GM04504 (cell line): ENCODE measurements at regions not wholly inside any gene's neighbourhood (a gene's known extent, or its start where the extent isn't known, plus 50 kb on each side); places are given as distances from the start of the nearest gene placed in this dataset.
"Not testable (repeated sequence)": the region's sequence is repeated elsewhere in the genome, so short reads cannot be mapped to it uniquely, and the experiment has no call there.

Experiments
- DNase-seq: peaks from one replicate; pipeline ENCODE4 v3.0.0-alpha.2; 2012; ENCODE audit warnings: low read depth

DNA sequence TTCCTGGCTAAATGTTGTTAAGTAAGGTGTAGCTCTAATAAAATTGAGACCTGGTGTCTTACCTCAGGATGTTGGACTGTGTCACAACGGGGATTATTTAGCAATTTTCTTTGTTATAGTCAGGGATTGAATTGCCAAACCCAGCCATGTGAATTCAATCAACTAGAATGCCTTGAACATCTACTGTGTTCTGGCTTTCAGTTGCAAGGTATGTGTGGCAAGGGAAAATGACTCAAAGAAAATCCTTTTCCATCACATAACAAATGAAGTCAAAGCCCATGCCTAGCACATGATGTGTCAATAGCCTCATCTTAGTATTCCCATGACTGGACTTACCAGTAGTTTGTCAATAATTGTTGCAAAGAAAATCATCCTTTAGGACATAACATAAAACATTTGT, 519.8 kb upstream of the FLRT2 start:
- DNase-seq = no peak

DNA sequence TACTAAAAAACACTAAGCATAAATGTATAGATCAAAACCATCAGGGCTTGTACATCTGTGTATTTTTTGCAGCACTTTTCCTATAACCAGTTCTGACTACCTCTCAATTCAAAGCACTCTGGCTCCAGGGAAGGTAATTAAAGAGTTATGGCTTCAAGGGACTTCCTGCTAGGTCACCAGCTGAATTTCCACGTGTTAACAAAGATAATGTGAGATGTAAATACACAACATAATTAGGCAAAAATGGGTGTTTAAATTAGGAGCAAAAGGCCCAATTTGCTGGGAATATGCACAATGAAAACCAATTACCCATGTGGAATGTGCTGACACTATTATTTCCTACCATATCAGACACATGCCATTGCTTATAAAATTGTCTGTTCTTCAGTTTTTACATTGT, 513.4 kb upstream of the FLRT2 start:
- DNase-seq = no peak

DNA sequence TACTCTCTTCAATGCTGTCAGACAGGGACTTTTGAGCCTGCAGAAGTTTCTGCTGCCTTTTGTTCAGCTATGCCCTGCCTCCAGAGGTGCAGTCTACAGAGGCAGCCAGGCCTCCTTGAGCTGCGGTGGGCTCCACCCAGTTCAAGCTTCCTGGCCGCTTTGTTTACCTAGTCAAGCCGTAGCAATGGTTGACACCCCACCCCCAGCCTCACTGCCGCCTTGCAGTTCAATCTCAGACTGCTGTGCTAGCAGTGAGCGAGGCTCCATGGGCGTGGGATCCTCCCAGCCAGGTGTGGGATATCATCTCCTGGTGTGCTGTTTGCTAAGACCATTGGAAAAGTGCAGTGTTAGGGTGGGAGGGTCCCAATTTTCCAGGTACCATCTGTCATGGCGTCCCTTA, 506.1 kb upstream of the FLRT2 start:
- DNase-seq = not testable (repeated sequence)

DNA sequence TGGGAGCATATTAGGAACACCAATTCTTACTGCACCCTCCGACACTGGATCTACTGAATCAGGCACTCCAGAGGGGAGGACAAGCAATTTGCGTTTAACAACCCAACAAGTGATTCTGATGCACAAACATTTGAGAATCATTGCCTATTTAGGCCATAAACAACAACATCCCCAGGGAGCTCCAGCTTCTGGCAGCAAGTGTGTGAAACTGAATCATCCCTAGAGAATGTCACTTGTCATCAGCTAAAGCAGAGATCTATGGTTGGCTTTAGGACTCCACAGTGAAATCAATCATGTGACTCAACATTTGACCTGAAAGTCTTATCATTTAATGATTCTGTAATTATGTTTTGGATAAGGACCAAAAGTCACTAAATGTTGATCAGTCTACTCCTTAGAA, 505.0 kb upstream of the FLRT2 start:
- DNase-seq = peak; percentile 56

DNA sequence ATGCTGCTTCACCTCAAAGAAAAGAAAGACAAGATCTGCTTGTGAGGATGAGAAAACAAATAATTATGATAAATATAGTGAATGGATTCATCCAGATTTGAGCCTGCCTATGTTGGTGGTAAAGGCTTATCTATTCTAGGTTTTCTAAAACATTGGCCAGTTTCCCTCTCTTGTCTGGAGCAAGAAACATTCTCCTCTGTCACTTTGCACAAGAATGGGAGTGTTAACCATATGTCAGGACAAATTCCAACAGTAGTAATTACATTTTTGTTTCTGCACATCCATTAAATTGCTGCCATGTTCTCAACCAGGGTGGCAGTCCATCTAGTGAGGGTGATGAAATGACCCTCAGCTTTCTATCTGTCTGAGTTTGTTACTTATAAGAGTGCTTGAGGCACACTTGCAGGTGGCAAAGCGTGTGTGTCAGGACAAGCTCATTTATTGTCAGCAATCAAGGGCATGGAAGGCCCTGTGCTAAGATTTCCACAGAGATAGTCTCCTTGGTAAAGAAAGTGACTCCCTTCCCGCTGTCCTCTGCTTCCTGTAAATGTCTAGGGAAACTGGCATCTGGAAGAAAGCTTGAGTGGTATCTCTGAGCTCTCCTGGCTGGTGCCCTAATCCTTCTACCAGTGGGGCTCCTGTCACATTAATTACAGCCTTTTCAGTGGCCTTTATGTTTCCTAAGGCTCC, 502.1 kb upstream of the FLRT2 start:
- no peak for DNase-seq

DNA sequence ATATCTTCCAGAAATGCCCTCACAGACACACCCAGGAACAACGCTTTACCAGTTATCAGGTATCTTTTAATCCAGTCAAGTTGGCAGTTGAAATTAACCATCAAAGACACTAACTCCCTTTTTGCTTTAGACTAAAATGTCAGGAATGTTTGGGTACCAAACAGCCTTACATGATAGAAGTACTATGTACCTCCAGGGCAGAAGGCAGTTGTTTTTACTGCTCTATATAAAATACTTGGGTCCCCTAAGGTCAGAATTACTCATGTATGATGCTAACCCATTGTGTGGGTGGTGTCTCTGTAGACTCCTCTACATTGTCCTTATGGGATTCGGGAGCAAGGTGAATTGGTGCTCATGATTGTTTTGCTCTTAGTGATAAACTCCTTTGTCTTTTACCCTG, 492.5 kb upstream of the FLRT2 start:
- no peak for DNase-seq

DNA sequence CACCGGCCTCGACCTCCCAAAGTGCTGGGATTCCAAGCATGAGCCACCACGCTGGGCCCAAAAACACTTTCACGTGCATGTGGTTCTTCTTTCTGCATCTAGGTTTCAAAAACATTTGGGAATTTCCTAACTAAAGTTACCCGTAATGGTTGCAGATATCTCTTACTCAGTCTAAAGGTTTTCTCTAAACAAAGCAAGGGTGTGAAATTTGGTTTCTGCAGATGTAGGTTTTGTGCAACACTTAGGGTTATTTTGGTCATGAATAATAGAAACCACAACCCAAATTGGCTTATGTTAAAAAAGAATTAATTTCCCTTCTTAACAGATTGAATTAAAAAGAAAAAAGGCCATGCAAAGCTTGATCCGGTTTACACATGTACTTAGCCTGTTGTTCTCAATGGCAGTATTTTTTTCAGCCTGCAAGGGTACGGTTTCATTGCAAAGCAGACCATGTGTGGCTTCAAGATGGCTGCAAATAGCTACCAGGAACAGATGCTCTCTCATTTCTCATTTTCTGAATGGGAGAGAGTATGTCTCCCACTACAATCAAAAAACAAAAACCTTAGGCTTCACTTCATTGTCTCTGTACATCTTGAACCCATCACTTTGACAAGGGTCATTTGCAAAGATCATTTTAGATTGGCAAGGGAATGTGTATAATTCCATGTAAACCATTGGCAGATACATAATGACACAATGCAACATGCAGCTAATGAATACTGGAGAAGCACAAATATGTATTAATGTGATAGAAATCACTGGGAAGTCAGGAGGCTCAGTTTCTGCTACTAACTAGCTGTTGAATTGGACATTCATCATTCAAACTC, 491.2 kb upstream of the FLRT2 start:
- no peak for DNase-seq

DNA sequence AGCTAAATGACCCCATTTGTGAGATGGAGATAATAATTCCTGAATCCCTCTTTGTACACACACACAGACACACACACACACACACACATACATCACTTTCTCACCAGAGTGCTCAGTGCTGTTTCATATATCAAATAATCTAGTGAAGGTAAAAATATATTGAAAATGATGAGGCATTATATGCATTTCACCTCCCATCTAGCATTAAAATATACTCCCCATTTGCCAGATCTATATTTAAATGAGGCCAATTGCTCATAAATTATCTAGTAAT, 490.7 kb upstream of the FLRT2 start:
- no peak for DNase-seq

- DNase-seq = no peak
These were observed 489.8 kb upstream of the FLRT2 start for GRCh38 chr14:85040046-85040685.

DNA sequence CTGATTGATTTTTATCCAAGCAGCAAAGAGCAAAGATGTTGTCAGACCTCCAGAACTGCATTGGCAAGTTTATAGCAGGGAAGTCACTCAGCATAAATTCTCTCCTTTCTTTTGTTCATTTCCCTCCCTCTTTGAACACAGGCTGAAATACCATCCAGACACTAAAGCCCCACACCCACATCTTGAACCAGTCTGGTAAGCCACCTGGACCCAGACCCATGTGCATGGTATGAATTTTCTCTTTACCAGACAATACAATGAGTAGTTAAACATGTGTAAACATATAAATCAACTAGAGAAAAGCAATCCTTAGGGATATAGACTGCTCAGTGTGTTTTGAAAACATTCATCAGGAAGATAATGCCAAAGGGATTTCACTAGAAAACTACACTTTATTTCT, 488.3 kb upstream of the FLRT2 start:
- DNase-seq = no peak

DNA sequence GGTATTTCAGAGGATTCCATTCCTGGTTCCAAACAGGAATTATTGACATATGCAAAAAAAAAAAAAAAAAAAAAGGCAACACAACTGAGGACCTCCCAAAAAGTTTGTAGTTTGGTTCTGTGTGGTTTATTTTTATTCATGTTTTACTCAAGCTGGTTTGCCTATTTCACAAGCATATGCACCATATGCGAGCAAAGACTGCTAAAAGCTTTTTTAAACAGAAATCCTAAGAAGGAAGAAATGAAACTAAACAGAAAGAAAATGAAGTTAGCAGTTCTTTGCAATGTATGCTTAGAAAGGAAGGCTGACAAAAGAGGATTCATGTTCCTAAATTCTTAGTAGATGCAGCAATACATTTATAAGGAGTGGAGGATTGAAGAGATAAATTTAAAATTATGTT, 487.6 kb upstream of the FLRT2 start:
- DNase-seq = no peak

- no peak for DNase-seq
These were observed 479.8 kb upstream of the FLRT2 start for GRCh38 chr14:85050180-85050579.

DNA sequence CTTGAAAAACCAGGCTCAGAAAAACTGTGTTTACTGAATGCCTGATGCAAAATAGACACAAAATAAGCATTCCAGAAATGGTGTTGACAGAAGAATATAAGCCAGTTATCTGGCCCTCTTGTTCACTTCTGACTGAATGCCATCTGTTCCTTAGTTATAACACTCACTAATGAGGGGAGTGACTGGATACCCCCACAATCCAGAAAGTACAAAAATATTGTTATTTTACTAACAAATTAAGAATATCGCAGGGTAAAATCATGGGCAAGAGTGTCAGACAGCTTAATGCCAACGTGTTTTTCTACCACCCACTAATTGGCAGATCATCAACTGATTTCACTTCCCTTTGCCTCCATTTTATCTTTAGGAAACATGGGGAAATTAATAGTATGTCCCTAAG, 477.3 kb upstream of the FLRT2 start:
- no peak for DNase-seq

- DNase-seq = no peak
These were observed 475.8 kb upstream of the FLRT2 start for GRCh38 chr14:85054178-85054577.

DNA sequence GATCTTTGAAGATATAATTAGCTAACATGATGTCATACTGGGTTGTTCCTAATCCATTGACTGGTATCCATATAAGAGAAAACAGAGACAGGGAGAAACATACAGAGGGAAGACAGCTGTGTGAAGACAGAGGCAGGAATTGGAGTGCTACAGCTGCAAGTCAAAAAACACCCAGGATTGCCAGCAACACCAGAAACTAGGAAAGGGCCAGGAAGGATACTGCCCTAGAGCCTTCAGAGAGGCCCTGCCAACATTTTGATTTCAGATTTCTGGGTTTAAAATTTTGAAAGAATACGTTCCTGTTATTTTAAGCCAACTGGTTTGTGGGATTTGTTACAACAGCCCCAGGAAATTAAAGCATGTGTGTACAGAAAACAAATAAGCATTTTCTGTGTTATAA, 473.7 kb upstream of the FLRT2 start:
- DNase-seq = no peak

- no peak for DNase-seq
These were observed 472.7 kb upstream of the FLRT2 start for GRCh38 chr14:85057221-85057620.

DNA sequence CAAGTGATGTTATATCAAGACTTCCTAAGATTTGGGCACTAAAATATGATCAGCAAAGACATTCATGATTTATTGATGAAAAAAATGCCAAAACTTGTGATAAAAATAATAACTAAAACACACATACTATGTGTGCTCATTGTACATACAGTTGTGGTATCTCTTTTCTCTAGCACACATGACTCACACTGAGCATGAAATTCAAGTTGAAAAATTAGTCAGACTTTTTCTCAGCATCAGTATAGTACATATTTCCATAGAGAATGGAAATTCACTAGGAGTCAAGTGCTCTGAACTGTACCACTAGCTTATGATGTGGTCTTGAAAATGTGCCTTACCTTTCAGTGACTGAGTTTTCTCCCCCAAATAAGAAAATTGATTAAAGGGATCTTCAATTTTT, 471.8 kb upstream of the FLRT2 start:
- DNase-seq = no peak

DNA sequence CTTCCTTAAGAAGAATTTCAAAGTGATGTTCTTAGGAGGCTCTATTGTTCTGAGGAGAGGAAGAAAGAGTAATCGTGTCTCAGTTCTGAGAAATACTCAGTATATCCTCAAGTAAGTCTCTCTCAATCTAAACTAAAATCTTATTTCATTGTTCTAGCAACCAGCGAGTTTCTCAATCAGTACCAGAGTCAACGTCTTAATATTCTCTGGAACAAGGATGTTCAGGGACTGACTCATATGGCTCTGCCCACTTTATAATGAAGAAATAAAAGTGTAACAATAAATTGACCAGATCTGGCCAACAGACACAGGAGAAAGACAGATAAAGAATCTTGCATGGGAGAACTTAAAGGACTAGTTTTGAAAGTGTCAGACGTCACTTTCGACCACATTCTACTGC, 469.8 kb upstream of the FLRT2 start:
- peak; percentile 20 for DNase-seq

- no peak for DNase-seq
These were observed 468.7 kb upstream of the FLRT2 start for GRCh38 chr14:85061256-85061655.

DNA sequence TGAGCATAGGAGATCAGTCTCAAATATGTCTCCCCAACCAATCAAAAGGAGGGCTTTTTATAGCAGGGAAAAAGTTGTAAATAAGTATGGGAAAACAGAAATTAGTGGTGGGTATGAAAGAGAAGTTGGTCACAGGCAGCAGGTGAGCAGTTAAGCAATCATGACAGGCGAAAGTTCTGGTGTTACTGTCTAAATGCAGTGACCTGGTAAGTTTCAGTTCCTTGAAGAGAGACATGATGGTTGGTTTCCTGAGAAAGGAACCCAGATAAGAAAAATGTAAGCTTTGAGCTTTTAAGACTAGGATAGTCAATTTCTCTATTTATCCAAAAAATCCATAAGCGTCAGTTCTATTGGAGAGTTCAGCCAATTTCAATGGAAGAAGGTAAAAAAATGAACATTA, 466.2 kb upstream of the FLRT2 start:
- DNase-seq = no peak

DNA sequence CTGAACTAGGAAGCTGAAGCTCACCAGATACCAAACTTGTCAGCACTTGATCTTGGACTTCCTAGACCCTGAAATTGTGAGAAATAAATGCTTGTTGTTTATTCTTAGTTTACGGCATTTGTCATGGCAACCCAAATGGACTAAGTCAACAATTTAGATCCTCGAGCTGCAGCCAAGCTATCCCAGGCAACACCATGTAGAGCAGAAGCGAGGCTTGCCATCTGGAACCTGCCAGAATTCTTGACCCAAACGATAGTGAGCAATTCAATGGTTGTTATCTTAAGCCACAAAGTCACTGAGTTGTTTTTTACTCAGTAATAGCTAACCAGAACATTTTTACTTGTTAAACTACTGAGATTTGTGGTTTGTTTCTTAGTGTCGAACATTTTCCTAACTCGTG, 458.5 kb upstream of the FLRT2 start:
- no peak for DNase-seq

- no peak for DNase-seq
These were observed 455.0 kb upstream of the FLRT2 start for GRCh38 chr14:85074955-85075354.

DNA sequence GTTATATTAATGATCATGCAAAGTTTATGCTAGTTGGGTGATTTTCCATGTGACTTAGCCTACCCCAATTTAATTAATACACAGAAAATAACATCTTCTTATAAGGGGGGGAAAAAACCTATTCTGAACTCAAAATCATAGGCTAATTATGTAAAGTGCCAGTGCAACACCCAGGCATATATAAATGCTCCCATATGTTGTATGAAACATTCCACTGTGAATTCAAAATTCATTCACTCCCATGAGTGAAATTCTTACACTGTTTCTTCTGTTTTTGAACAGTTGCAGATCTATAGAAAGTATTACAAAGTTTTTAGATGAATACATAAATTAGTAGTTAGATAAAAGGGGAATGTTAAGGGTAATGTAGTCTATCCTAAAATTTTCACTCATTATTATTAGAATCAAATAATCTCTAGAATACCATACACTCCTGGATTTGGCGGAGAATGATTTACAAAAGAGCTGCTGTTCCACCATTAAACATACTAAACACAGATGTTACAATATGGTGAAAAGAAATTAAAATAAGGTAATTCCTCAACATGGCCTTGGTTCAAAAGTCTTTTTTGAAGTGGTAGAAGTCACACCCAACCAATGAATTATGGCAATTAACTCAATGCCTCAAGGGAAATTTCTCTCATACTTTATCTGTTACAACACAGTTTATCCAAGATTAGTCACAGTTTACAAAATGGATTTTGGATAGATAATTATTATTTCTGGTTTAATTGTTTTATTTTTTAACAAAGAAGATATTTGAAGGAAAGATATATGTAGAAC, 454.1 kb upstream of the FLRT2 start:
- no peak for DNase-seq
